GM12864 (cell line): ENCODE measurements at regions not wholly inside any gene's neighbourhood (a gene's known extent, or its start where the extent isn't known, plus 50 kb on each side); places are given as distances from the start of the nearest gene placed in this dataset.

ENCODE experiments used
- DNase-seq: peaks from one replicate; pipeline ENCODE4 v3.0.0-alpha.2; 2011; ENCODE audit warnings: low read depth
- H3K4me3 ChIP-seq: 2 replicates; pipeline ENCODE4 v1.5.1; 2011; ENCODE audit warnings: mild to moderate bottlenecking, low read depth, low read length, control low read depth
- TF ChIP-seq, protein P1 (sequence below): IDR thresholded peaks from 2 replicates; pipeline ENCODE4 v1.5.1; 2011; ENCODE audit warnings: low read depth, mild to moderate bottlenecking, moderate library complexity, low read length, control low read depth, inconsistent platforms; ENCODE audit errors: missing control alignments

DNA sequence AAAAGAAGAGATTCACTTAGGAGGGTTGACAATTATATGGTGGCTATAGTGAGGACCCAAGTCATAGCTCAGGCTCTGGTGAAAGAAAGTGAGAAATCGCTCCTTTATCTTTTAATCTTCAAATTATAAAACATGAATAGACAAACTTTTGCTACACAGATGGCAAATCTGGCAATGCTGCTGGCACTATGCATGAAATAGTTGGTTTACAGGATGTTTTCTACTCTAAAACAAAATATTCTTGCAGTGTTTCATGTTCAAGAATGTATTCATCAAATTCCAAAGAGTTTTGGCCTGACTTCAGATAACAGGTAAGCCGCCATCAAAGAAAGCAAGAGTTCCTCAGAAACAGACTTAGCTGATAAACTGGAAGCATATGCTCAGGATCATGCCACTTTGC is 801.2 kb downstream of the C4orf33 start:
- TF ChIP-seq, protein P1, sequence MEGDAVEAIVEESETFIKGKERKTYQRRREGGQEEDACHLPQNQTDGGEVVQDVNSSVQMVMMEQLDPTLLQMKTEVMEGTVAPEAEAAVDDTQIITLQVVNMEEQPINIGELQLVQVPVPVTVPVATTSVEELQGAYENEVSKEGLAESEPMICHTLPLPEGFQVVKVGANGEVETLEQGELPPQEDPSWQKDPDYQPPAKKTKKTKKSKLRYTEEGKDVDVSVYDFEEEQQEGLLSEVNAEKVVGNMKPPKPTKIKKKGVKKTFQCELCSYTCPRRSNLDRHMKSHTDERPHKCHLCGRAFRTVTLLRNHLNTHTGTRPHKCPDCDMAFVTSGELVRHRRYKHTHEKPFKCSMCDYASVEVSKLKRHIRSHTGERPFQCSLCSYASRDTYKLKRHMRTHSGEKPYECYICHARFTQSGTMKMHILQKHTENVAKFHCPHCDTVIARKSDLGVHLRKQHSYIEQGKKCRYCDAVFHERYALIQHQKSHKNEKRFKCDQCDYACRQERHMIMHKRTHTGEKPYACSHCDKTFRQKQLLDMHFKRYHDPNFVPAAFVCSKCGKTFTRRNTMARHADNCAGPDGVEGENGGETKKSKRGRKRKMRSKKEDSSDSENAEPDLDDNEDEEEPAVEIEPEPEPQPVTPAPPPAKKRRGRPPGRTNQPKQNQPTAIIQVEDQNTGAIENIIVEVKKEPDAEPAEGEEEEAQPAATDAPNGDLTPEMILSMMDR = no peak
- H3K4me3 ChIP-seq = no peak overlapping the region
- no peak for DNase-seq

DNA sequence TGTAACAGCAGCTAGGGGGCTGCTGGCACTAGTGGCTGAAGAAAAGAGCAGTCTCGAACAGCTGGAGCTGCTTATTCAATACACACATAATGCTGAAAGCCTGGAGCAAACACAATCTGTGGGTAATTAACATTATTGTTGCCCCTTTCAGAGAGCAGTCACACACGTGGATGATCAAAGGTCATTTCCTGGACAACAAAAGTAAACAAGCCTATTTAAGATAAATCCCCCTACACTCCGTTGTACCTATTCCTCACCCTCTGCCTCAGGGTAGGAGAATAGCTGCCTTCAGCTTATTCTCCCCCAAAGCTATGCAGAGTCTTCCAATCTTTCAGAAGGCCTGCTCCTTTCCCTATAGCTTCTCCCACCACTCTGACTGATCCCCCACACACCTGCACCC is 803.9 kb downstream of the C4orf33 start:
- H3K4me3 ChIP-seq = no peak overlapping the region
- TF ChIP-seq, protein P1 = no peak
- no peak for DNase-seq

DNA sequence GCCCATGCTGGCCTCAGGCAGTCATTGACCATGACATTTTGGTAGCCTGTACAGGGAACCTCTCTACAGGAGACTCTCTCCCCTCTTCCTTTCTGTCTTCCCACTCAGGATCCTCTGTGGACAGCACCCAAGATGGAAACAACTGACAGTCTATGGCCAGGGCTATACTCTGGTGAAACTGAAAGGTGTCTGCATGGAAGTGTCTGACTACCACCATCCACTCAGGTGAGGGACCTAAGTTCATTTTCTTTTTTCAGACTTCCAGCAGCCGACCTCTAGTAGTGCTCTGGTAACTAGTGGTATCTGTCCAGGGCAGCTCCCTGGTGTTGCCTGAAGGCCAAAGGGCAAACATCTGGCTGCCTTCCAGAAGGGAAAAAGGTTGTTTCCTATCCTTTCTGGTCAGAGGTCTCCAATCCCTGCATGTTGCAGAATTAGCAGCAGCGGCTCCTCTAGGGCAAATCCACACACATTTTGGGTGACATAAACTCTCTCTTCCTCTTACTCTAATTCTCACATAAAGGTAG is 804.5 kb downstream of the C4orf33 start:
- TF ChIP-seq, protein P1 = no peak
- no peak for DNase-seq
- no peak overlapping the region for H3K4me3 ChIP-seq

DNA sequence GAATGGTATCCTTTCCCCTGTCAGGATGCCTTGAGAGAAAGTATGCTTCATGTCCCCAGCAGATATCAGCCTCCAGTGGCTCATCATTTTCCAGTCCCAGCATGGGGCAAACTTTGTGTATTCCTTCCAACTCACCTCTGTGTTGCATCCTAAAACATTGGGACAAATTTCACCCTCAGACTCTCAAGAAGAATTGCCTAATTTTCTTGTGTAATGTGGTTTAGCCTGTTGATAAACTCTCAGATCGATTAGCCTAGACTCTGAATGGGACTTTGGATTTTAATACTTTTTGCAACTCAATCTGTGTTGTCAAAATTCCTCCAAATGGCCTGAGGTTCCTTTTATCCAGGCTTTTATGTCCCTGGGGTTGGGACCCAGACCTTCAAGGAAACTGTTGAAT is 805.3 kb downstream of the C4orf33 start:
- TF ChIP-seq, protein P1 = no peak
- no peak for DNase-seq

GRCh38 chr4:129903861-129904260 is 807.9 kb downstream of the C4orf33 start:
- TF ChIP-seq, protein P1 = no peak
- H3K4me3 ChIP-seq = no peak overlapping the region
- no peak for DNase-seq

More for the DNA sequence above, 805.3 kb downstream of the C4orf33 start:
- H3K4me3 ChIP-seq = no peak overlapping the region

GRCh38 chr4:129905256-129905655 is 809.3 kb downstream of the C4orf33 start:
- DNase-seq = no peak
- no peak overlapping the region for H3K4me3 ChIP-seq
- TF ChIP-seq, protein P1 = no peak

DNA sequence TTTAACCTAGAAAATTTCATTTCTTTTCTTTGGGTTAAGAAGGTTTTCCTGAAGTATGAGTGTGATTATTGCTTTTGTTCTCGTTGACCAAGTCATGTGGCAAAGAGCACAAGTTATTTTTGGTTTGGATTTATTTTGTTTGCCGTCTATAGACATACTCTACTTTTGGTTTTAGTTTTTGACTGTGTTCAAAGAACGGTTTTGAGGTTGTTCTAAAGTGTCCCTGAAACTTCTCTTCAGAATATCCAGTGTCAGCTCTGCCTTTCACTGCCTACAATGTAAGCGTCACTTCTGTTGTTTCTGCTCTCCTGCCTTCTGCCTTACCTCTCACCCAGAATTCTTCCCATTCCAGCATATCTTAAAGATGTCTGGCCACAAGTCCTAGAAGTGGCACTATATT is 812.2 kb downstream of the C4orf33 start:
- TF ChIP-seq, protein P1 = no peak
- no peak for DNase-seq
- H3K4me3 ChIP-seq = no peak overlapping the region
